Astrocyte of the cerebellum (primary cell): ENCODE measurements at regions not wholly inside any gene's neighbourhood (a gene's known extent, or its start where the extent isn't known, plus 50 kb on each side); places are given as distances from the start of the nearest gene placed in this dataset.

Experiments used
- DNase-seq: peaks from one replicate; pipeline ENCODE4 v3.0.0-alpha.2; 2011; ENCODE audit warnings: low read depth
- H3K4me3 ChIP-seq: 2 replicates; pipeline ENCODE4 v1.5.1; 2011; ENCODE audit warnings: mild to moderate bottlenecking, low read depth, low read length, moderate library complexity
- in situ Hi-C: cut with HindIII; loops from 2 replicates; pipeline ENCODE4 v1.10.0; 2017; ENCODE audit warnings: low sequenced_read_pairs
- TF ChIP-seq, protein P1 (sequence below): IDR thresholded peaks from 2 replicates; pipeline ENCODE4 v1.5.1; 2012; ENCODE audit warnings: low read length, low read depth, moderate library complexity, mild to moderate bottlenecking; ENCODE audit errors: missing control alignments

DNA sequence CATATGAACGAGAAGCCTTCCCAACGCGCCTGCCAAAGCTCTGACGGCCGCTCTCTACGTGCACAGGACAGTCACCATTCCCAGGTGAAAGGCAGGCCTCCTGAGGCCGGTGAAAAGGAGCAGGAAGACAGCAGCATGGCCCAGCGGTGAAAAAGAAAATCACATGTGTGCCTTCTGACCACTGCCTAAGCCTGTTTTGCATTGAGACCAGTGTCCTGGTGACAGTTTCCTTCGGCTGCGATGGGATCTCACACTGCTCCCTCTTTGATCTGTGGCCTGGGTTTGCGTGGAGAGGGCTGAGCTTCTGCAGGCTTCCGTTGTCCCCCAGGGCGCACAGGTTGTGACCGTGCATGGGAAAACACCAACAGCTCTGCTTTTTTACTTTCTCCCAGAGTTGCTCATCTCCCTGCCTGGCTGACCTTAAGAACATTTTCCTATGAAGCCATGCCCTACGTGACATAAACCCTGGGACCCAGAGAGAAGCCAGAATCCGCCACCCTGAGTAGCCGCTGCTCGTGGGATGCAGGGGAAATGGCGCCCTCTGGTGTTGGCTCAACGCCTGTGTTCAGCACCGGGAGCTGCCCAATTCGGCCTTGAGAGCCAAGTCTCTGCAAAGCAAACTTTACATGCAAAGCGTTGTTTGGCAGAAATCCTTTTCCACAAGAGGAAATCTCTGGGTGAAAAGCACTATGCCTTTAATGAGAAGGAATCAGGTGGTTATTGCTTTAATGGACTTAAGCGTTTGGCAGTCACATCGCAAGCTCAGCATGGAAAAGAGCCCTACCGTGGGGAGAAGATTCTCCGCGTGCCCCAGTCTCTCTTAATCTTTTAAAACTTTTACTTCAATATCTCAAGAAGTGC, 112.2 kb upstream of the GPR12 start:
- no peak overlapping the region for H3K4me3 ChIP-seq
- TF ChIP-seq, protein P1, sequence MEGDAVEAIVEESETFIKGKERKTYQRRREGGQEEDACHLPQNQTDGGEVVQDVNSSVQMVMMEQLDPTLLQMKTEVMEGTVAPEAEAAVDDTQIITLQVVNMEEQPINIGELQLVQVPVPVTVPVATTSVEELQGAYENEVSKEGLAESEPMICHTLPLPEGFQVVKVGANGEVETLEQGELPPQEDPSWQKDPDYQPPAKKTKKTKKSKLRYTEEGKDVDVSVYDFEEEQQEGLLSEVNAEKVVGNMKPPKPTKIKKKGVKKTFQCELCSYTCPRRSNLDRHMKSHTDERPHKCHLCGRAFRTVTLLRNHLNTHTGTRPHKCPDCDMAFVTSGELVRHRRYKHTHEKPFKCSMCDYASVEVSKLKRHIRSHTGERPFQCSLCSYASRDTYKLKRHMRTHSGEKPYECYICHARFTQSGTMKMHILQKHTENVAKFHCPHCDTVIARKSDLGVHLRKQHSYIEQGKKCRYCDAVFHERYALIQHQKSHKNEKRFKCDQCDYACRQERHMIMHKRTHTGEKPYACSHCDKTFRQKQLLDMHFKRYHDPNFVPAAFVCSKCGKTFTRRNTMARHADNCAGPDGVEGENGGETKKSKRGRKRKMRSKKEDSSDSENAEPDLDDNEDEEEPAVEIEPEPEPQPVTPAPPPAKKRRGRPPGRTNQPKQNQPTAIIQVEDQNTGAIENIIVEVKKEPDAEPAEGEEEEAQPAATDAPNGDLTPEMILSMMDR, result peak; percentile 54
- in situ Hi-C loops, result no loop called here
- DNase-seq, result no peak

- no peak overlapping the region for H3K4me3 ChIP-seq
- in situ Hi-C loops, result no loop called here
- TF ChIP-seq, protein P1, result no peak
- DNase-seq, result peak; percentile 6
These were observed 107.0 kb upstream of the GPR12 start for GRCh38 chr13:26867451-26868091.

GRCh38 chr13:26864576-26864975, 104.0 kb upstream of the GPR12 start:
- TF ChIP-seq, protein P1, result no peak
- H3K4me3 ChIP-seq, result no peak overlapping the region
- in situ Hi-C loops, result no loop called here
- DNase-seq, result no peak

DNA sequence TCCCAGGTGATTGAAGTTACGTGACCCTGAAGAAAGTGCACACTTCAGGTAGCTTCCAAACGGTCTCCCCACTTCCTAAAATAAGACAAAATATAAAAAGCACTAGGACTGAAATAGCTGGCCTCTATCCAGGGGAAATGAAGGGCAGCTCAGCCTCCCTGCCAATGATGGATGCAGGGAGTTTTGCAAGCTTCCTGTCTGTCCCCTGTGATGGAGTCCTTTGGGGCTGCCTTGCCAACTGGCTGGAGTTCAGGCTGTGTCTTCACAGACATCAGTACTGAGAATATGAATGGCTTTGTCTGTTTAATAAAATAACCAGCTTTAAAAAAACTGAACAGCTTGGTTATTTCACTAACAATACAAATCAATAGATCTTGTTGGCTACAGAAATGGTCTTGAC, 101.4 kb upstream of the GPR12 start:
- in situ Hi-C loops, result no loop called here
- no peak for DNase-seq
- no peak overlapping the region for H3K4me3 ChIP-seq
- TF ChIP-seq, protein P1, result no peak

DNA sequence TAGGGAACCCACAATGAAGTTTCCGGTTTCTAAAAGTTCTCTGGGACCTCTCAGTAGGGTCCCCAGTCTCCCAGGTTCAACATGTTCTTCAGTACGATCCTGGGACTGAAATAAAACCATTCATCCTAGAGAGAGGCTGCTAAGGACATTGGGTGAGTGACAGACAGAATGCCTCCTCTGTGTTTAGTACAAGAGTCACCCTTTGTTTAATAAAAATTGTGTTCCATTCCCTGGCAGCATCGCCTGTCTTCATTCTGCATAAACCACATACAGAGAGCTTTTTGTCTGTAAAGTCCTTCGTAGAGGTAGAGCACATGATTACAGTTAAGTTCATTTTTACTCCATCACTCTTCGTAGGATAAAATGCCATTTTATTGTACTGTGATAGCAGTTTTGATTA, 95.3 kb upstream of the GPR12 start:
- H3K4me3 ChIP-seq, result no peak overlapping the region
- DNase-seq, result no peak
- in situ Hi-C loops, result no loop called here
- TF ChIP-seq, protein P1, result no peak

DNA sequence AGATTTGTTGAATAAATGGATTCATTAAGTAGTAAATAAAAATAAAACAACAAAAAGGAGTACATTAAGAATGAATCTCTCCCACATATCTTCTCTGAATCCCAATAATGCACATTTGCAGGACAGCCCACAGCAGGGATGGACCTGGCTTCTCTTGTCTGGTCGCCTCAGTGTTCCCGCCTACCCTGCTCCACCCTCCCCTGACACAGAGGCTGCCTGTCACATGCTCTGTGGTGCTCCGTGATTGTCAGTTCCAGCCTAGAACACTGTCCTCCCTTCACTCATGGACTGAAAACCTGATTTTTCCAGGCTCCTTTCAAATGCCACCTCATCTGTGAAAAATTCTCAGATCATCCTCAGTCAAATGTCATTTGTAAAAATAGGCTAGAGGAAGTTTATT, 94.5 kb upstream of the GPR12 start:
- DNase-seq, result no peak
- in situ Hi-C loops, result no loop called here
- no peak overlapping the region for H3K4me3 ChIP-seq
- TF ChIP-seq, protein P1, result no peak
